CMK (cell line): ENCODE measurements at regions not wholly inside any gene's neighbourhood (a gene's known extent, or its start where the extent isn't known, plus 50 kb on each side); places are given as distances from the start of the nearest gene placed in this dataset.
A peak's percentile ranks its signal among the peaks of the same experiment; 100 is the strongest.

Experiments used
- DNase-seq: peaks from one replicate; pipeline ENCODE4 v3.0.0-alpha.2; 2010; ENCODE audit warnings: low read depth

DNA sequence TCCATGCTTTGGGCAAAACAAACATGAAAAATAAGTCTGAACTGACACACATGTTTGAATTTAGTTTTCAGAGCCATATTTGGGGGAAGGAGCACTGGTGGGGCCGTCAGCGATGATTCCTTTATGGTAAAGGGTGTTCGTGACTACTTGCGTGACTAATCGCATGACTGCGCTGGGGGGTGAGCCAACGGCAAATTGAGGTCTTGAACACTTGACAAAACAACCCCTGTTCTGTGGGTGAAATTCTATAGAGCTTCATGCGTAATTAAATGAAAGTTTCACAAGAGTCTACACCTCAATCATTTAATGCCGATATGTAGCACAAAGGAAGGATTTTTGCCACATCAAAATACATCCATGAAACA, 127.5 kb upstream of the CYP1B1 start:
- no peak for DNase-seq

DNA sequence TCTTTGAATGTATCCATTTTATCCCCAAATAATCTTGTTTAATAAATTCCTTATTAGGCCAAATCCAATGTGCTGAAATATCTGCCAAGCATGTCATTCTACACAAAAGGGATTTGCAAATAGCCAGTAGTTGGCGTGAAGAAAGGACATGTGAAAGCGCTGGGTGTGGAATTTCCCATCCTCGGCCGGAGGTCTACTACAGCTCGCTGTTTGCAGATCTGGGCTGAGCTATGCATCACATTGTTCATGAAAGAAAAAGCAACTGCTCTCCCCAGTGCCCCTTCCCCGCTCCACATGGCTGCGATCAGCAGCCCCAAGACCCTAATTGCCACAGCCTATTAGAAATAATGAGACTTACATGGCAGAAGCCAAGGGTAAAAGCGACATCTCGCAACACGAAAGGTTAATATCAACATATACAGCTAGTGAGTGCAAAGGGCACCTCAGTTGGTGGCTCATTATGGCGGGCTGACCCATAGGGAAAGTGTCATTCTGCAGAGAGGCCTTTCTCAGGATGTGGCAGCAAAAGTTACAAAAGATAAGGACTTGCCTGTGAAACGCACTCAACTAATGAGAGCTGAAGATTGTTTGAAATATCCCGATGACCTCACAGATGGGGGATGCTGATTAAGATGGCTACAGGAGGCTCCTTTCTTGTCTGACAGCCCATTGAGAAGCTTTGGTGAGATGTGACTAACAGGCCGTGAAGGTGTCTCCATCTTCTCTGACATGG, 126.9 kb upstream of the CYP1B1 start:
- peak; percentile 74 for DNase-seq

DNA sequence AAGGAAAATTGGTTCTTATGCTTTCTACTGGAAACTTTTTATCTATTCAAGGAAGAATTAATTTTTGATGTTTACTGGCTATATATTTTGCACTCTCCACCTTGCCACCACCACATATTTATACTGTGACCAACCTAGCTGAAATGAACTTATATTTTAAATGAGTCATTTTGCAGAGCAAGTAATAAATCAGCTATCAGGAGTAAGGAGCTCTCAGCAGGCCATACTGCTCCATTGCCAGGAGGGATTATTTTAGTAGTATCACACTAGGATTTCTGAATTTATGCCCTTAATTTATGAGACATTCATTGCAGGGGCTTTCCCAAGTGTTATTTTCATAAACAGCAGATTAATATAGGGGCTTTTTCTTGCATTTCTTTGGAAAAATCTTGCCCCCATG, 125.8 kb upstream of the CYP1B1 start:
- no peak for DNase-seq

DNA sequence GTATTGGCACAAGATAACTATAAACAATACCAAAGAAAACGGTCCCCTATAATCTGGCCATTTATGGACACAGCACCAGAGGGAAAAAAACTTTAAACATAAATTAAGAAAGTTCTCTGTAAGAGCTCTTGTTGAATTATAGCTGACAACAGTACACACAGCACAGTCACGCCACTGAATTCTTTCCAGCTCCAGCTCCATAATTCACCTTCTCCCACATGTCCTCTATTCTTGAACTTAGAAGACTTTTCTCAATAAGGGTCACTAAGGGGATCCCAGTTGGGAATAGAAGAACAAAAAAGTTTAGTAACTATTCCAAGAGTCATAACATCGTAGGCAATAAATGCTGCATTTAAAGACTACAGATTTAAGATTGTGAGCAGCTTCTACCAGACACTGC, 124.6 kb upstream of the CYP1B1 start:
- DNase-seq = no peak

DNA sequence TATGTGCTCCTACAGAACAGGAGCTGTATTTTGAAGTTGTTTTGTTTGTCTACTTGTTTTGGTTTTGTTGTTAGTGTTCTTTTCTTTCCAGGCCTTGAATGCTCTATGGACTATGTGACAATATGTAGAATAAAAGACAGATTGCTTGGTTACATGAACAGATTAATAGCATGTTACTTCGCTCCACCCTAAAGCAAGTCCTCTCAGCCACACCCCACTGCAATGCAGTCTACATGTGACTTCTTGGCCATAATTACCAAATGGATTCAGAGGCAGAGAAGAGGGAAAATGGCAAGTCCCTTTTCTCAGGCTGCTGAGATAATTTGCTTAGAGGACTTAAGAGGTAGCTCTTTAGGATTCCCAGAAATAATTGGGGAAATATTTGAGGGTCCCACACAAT, 123.2 kb upstream of the CYP1B1 start:
- DNase-seq = no peak

DNA sequence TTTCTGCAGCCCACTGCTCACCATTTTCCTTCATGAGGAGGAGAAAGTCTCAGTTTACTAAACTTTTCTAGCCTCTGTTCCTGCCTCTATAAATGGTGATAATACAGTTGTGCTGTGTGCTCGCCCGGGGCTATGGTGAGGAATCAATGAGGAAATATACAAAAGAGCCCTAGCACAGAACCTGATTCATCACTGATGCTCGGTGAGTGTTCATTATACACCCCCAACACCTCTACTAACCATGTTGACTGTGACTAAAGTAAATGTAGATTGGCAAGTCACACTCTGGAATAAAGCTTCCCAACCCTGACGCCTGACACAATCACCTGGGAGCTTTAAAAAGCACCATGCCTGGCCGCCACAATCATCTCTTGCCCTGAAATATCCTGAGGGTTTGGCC, 118.8 kb upstream of the CYP1B1 start:
- no peak for DNase-seq

DNA sequence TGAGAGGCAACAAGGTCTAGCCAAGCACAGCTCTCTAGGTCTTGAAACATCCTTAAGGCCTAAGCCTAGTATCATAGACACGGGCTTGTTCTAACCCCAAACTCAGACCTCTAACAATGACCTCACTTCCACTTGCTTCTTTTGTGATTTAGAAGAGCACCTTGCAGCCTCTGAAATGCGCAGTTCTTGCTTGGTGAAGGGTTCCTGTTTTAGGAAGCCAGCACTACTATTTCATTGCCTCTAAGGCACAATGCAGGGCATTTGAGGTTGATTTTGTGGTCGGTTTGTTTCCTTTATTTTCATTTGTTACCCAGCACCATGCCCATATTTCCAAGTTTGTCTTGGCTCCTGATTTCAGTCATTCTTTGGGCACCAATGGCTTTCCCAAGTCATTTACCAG, 117.0 kb upstream of the CYP1B1 start:
- DNase-seq = no peak

DNA sequence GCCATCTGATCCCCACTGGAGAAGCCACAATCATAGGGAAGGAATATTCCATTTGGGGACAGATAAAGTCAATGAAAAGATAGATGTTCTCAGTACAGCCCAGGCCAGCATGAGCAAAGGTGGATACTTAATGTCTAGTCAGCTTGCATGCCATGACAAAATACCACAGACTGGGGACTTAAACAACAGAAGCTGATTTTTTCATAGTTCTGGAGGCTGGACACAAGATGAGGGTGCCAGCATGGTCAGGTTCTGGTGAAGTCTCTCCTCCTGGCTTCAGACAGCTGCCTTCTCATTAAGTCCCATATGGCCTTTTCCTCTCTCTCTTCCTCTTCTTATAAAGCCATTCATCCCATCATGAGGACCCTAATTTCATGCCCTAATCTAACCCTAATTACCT, 116.1 kb upstream of the CYP1B1 start:
- DNase-seq = no peak

DNA sequence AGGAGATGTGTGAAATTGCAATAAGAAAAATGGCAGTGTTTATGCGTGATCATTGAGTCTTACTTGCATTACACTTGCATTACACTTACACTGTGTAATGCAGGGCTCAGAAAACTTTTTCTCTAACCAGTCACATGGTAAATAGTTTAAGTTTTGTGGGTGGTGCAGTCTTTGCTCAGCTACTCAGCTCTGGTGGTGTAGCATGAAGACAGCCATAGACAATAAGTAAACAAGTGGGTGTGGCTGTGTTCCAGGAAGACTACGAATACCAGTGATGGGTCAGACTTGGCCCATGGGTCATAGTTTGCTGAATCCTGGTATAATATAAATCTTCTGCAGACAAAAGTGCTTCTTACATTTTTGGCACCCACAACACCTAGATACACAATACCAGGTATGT, 115.6 kb upstream of the CYP1B1 start:
- DNase-seq = no peak

DNA sequence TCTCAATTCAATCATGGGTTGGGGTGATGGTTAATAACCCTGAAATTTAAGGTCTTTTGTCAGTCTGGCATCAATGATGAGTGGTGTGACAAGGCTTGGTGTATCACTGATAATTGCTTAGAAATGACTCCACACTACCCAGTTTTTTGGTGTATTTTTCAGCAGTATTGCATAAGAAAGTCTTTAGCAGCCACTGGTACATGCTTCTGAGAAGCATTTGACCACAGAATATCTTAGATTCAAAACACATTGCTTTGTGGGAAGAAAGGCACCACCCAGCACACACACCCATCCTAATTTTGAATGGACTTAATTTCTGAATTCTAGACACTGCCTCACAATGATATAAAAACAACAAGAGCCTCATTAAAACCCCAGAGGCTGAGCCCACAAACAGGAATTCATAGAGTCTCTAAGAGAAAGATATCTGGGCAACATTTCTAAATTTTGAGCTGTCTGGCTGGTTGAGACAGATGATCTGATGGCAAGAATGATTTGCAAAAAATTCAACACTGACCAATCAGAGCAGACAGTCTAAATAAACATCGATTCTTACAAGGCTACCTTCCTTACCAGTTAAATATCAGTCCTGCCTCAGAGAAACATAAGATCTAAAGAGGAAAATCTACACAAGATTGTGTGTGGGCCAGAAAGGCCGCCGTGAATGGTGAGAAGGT, 114.7 kb upstream of the CYP1B1 start:
- peak; percentile 11 for DNase-seq

DNA sequence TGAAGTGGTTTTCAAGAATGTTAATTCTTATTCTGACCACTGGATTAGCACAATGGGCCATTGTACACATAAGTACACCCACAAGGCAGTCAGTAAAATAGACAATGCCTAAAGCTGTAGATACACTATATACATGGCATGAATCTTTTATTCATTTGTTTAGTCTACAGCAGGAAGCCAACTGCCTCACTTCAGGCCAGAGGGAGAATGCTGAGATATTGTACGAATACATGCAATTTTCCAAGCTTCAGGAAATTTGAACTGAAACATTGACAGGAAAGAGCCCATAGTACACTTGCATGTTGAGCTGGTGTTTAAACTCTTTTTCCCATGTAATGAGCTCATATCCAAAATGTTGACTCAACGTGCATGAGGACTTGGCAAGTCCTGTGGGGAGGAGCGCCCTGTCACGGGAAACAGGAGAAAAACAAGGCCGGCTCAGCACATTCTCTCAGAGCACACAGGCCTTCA, 111.6 kb upstream of the CYP1B1 start:
- no peak for DNase-seq

DNA sequence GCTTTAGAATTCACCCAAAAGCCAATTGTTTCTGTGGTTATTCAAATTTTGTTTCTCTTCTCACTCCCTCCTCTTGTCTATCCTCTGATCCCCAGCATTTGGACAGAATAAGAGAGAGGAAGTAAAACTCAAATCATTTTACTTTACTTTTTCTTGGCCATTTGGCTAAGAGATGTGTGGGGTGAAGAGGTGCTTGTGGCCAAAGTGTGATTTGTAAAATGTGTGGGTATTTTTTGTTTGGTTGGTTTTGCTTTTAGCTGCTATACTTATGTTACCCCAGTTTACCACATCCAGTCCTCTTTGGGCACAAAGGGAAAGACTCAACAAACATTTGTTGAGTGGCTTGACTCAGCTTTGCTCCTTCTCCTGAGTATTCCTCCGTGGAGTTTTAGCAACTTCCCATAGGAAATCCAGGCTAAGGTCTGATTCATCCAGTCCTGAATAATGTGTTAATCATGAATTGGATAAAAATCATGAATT, 109.1 kb upstream of the CYP1B1 start:
- no peak for DNase-seq

DNA sequence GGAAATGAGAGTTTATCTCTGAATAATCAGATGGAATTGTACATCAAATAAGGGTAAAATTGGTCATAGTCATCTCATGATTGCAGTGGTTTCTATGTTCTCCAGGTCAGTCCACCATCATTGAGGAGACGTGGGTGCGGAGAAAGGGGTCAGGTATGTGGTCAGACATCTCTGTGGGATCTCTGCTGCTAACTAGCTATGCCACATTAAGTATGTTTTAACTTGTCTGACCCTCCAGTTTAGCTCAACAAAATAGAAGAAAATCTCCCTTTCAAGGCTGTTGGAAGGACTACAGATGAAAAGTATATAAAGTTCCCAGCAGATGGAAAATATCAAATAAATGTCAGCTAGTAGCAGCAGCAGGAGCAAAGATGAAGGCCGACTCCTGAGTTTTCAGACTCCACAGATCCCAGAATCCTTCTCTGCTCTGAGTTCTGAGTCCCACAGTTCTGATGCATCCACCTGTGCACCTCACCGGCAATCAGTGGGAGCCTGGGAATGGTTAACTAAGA, 106.6 kb upstream of the CYP1B1 start:
- DNase-seq = no peak

DNA sequence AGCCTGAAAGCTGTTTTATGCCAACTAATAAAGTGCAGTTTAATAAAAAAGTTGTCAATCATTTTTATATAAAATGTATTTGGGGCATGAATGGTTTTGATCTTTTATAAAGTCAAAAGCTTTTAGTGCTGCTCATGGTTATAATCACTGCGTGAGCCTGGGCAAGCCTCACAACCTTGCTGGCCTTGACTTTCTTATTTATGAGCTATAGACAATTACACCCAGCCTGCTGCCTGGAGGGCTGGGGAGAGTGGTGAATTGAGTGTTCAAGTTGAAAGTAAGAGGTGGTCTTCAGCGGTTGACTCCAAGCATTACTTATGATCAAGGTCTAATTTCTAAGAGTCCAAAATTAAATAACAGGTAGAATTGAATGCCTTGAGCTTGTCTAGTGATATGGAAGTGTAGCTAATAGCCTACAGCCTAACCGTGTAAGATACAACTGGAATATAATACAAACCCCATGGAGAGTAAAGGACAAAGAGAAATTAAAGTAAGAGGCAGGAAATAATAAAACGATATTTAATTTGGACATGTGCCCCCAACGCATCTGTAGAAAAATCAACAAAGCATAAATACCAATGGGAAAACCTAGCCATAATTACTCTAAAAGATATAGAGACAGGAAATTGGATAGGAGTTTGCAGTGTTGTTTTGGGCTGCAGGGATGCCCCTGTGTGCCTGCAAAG, 106.0 kb upstream of the CYP1B1 start:
- DNase-seq = no peak

DNA sequence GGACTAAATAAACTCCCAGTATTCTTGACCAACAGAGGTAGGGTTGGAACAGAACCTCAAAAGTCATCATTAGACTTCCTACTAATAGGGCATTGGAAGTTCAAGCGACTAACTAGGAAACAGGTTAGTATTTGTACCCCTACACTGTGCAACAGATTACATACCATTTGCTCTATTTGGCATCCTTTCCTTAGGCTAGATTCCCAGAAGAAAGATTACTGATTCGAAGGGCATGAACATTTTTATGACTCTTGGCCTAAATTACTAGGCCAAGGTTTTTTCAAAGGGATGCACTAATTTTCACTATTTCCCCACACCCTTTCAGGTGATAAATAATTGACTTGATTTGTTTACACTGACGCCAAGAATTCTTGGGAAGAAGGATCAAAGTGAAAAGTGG, 104.8 kb upstream of the CYP1B1 start:
- no peak for DNase-seq

DNA sequence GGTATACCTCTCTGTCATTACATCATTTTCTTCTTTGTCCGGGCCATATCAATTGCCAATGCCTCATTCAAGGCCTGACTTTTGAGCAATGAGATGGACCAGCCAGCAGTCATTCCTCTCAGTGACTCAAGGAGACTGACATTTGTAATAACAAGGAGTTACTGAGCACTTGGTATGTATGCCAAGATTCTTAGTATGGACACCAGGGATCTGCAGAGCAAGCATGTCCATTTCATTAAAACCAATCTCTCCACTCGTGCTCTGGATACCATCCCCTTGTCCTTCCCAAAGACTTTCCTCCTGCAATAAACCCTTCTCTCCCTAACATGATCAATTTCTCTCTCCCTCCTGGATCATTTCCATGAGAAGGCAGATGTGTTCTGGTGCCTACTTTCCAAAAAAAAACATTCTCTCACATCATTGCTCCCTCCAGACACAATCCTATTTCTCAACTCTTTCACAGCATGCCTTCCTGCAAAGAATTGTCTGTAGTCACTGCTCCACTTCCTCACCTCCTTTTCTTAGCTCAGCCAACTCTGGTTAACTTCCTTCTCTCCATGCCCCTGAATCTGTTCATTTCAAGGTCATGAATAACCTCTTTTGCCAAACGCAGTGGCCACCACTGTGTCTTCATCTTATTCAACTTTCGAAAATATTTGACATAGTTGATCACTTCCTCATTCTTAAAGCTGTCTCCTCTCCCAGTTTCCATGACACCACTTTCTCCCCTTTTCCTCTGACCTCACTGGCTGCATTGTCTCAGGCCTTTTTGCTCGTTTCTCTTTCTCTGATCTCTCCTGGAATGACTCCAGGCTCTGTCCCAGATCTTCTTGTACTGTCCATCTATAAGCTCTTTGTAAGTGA, 102.8 kb upstream of the CYP1B1 start:
- DNase-seq = no peak

DNA sequence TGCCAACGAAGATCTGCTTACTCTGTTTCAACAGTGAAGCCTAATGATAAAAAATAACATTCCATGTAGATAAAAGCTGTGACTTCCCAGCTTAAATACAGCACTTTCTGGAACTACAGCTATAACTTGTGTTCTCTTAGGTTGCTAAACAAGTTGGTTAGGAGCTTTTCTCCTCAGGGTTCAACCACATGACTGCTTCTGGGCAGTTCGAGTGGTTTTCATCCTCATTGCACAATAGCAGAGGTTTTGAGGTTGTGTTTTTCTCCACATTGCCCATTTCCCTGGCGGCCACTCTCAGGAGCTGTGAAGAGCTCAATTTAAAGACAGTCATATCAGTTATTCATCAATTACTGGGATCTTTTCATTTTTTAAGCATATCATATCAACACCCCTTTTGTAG, 102.2 kb upstream of the CYP1B1 start:
- no peak for DNase-seq

DNA sequence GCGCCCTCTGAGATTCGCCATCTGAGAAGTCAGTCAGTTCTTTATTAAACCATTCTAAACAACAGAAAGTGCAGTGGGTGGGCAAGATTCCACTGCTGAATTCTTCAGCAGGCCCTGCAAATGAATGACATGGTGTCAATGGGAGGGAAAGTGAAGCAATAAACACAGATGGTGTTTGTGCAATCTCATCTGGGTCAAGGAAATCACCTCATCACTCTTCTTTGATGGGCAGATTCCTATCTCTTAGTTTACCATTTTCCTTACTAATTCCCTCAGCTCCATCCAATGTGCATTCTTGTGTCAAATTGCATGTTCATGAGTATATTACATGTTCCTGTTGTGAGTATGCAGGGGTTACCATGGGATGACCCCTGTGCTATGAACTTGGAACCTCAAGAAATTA, 100.7 kb upstream of the CYP1B1 start:
- no peak for DNase-seq

DNA sequence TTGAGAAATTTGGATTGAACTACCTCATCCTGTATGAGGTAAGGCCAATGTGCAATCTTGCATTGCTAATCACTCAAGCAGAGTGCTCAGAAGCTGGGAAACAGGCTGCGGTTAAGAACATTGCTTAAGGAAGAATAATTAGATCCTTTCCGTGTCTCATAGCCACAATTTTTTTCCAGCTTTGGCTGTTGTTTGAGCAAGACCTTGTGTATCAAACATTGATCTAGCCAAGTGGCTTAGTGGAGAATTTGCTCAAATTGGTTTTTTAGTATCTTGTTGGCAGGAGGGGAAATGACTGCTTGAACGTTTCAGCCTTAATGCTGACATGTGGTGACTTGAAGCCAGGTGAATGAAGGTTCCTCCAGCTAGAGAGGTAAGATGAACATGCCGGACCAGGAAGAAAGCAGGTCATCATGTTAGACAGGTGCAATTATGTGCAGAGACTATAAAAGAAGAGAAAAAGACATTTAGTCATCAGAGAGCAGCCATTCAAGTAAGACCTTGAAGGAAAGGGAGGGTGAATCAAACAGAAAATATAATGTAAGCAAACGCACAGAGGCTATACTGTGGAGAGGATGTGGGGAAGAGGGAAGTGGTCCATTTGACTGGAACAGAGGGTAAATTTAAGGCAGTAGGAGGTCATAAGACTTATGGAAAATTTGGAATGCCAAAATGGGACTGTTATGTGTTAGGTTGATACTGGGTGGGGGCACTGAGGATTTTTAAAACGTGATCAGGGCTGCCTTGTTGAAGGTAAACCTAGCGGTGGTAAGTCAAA, 98.9 kb upstream of the CYP1B1 start:
- no peak for DNase-seq

DNA sequence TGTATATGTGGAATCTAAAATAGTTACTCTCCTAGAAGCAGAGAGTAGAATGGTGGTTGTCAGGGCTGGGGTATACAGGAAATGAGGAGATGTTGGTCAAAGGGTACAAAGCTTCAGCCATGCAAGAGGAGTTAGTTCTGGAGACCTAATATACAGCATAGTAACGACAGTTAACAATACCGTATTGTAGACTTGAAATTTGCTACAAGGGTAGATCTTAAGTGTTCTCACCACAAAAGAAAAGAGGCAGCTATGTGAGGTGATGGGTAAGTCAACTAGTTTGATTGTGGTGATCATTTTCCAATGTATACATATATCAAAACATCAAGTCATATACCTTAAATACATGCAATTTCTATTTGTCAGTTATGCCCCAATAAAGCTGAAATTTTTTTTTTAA, 98.2 kb upstream of the CYP1B1 start:
- no peak for DNase-seq

DNA sequence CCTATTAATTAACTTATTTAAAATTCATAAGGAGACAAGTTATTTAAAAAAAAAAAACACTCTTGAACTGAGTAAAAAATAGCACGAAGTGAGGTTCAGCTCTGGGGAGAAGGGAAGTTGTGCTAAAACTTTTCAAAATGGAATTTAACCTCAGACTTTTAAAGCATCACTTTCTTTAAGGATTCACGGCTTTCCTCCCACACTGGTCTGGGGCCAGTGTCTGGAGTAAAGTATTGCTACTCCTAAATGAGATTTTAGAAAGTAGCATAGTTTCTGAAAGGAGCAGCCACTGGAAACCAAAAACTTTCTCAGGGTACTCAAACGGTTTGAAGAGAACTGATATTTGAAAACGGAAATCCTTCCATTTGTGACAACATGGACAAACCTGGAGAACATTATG, 97.7 kb upstream of the CYP1B1 start:
- DNase-seq = no peak
